Astrocyte of the spinal cord (primary cell): ENCODE measurements at regions not wholly inside any gene's neighbourhood (a gene's known extent, or its start where the extent isn't known, plus 50 kb on each side); places are given as distances from the start of the nearest gene placed in this dataset.

Experiments
- DNase-seq: peaks from one replicate; pipeline ENCODE4 v3.0.0; 2011; ENCODE audit warnings: low read depth, low spot score
- H3K4me3 ChIP-seq: 2 replicates; pipeline ENCODE4 v1.5.1; 2011; ENCODE audit warnings: low read depth, mild to moderate bottlenecking, low read length, moderate library complexity
- CTCF ChIP-seq: IDR thresholded peaks from 2 replicates; pipeline ENCODE4 v1.5.1; 2012; ENCODE audit warnings: low read depth, mild to moderate bottlenecking, low read length, inconsistent platforms
- in situ Hi-C: cut with HindIII; loops from 2 replicates; pipeline ENCODE4 v1.10.0; 2017; ENCODE audit warnings: low sequenced_read_pairs

GRCh38 chr4:129603241-129603931, 507.4 kb downstream of the C4orf33 start:
- no peak overlapping the region for H3K4me3 ChIP-seq
- in situ Hi-C loops, result no loop called here
- no peak for TF ChIP-seq CTCF
- DNase-seq, result no peak

DNA sequence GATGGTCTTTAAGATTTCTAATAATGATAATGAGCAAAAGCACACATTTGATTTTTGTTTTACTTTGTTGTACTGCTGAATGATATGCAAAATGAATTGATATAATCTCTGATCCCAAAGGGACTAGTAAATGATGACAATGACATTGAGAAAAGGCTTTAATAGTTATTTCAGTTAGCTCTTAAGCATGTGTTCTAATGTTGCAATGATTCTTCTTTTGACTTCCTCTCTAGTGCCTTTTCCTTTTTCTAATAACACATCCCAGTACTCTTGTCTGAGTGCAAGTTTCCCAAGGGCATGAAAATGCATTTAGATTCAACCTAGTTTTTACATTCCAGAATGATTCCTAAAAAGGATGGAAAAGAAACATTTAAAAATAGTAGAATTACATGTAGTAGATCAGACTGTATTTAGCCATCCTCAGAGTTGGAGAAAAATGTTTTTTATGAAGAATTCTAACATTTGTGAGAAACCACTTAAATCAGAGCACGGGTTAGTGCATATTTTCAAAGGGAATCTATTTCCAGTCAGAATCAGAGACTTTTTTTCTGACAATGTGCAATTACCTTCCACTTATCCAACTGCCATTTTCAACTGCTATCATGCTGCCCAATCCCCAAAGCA, 508.8 kb downstream of the C4orf33 start:
- no peak for DNase-seq
- H3K4me3 ChIP-seq, result no peak overlapping the region
- TF ChIP-seq CTCF, result no peak
- in situ Hi-C loops, result no loop called here

GRCh38 chr4:129614611-129615010, 518.7 kb downstream of the C4orf33 start:
- no peak overlapping the region for H3K4me3 ChIP-seq
- DNase-seq, result no peak
- in situ Hi-C loops, result no loop called here
- no peak for TF ChIP-seq CTCF

- no peak for TF ChIP-seq CTCF
- H3K4me3 ChIP-seq, result no peak overlapping the region
- in situ Hi-C loops, result no loop called here
- no peak for DNase-seq
These were observed 526.6 kb downstream of the C4orf33 start for GRCh38 chr4:129622566-129622965.

- DNase-seq, result no peak
- no peak for TF ChIP-seq CTCF
- in situ Hi-C loops, result no loop called here
- no peak overlapping the region for H3K4me3 ChIP-seq
These were observed 527.4 kb downstream of the C4orf33 start for GRCh38 chr4:129623233-129623875.

DNA sequence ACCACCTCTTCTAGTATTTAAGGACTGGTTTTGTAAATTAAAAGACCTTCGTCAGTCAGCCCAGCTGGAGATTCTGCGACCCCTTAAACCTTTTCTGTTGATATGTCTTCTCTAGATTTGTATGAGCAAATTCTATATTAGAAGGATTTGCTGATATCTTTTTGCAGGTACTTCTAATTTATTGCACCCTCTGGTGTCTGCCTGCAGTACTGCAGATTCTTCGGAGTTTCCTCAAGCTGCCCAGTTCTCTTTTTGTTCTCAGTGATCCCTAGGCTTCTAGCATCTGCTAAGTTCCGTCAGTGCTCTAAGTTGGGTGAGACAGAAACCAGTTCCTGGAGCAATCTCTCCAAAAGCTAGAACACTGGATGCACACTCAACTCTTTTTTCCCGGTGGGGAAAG, 545.2 kb downstream of the C4orf33 start:
- TF ChIP-seq CTCF, result peak; percentile 82
- no peak overlapping the region for H3K4me3 ChIP-seq
- in situ Hi-C loops, result no loop called here

More for the DNA sequence above, 545.2 kb downstream of the C4orf33 start:
- peak; percentile 73 for DNase-seq
